Right lobe of liver (tissue), 4 donors: ENCODE measurements at regions not wholly inside any gene's neighbourhood (a gene's known extent, or its start where the extent isn't known, plus 50 kb on each side); places are given as distances from the start of the nearest gene placed in this dataset.
"Not testable (repeated sequence)": the region's sequence is repeated elsewhere in the genome, so short reads cannot be mapped to it uniquely, and the experiment has no call there.

Experiments
- POLR2A ChIP-seq: fragments of 450-650 bp; IDR thresholded peaks from one replicate; pipeline ENCODE4 v1.6.1; 2017; ENCODE audit warnings: antibody characterized with exemption, mild to moderate bottlenecking
- TF ChIP-seq, protein P1 (sequence below), 4 donors: fragments of 200-600 bp in 3 of 4; fragments of 450-650 bp in 1 of 4; IDR thresholded peaks; one replicate each; pipeline versions ENCODE4 v1.5.1 to v1.8.0; 2016 to 2022; ENCODE audit warnings: antibody characterized with exemption in 4 of 4, mild to moderate bottlenecking in 2 of 4
- donor health status: DM: no; HTN: no; CAD: no.
- donor health status: DM: no; HTN: no; CAD: no.
- donor health status: DM: no; HTN: yes; CAD: no.

GRCh38 chr15:85260526-85260925 is 119.9 kb upstream of the AKAP13 start:
- TF ChIP-seq, protein P1, sequence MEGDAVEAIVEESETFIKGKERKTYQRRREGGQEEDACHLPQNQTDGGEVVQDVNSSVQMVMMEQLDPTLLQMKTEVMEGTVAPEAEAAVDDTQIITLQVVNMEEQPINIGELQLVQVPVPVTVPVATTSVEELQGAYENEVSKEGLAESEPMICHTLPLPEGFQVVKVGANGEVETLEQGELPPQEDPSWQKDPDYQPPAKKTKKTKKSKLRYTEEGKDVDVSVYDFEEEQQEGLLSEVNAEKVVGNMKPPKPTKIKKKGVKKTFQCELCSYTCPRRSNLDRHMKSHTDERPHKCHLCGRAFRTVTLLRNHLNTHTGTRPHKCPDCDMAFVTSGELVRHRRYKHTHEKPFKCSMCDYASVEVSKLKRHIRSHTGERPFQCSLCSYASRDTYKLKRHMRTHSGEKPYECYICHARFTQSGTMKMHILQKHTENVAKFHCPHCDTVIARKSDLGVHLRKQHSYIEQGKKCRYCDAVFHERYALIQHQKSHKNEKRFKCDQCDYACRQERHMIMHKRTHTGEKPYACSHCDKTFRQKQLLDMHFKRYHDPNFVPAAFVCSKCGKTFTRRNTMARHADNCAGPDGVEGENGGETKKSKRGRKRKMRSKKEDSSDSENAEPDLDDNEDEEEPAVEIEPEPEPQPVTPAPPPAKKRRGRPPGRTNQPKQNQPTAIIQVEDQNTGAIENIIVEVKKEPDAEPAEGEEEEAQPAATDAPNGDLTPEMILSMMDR (IDR thresholded peaks at IDR 0.05) = not testable (repeated sequence)
- not testable (repeated sequence) for TF ChIP-seq POLR2A
